GM18520 (cell line): ENCODE measurements at regions not wholly inside any gene's neighbourhood (a gene's known extent, or its start where the extent isn't known, plus 50 kb on each side); places are given as distances from the start of the nearest gene placed in this dataset.

Experiments used
- ATAC-seq: cut with Tn5 transposase; IDR thresholded peaks from one replicate; pipeline ENCODE4 v1.9.1; 2021; ENCODE audit not compliant: unreplicated experiment

- no peak for ATAC-seq
Measured at GRCh38 chr7:115106316-115106715, 184.4 kb downstream of the MDFIC start.

- ATAC-seq = no peak
Measured at GRCh38 chr7:115102738-115103137, 180.8 kb downstream of the MDFIC start.

GRCh38 chr7:115101199-115101598 lies 179.3 kb downstream of the MDFIC start:
- ATAC-seq = no peak

- ATAC-seq = no peak
Measured at GRCh38 chr7:115099906-115100305, 178.0 kb downstream of the MDFIC start.

- no peak for ATAC-seq
Measured at GRCh38 chr7:115097175-115097671, 175.3 kb downstream of the MDFIC start.

- ATAC-seq = no peak
Measured at GRCh38 chr7:115096262-115096661, 174.4 kb downstream of the MDFIC start.

GRCh38 chr7:115094163-115094562 lies 172.3 kb downstream of the MDFIC start:
- ATAC-seq = no peak

- no peak for ATAC-seq
Measured at GRCh38 chr7:115088893-115089292, 167.0 kb downstream of the MDFIC start.

- ATAC-seq = no peak
Measured at GRCh38 chr7:115087437-115087836, 165.5 kb downstream of the MDFIC start.

- ATAC-seq = no peak
Measured at GRCh38 chr7:115086146-115086841, 164.4 kb downstream of the MDFIC start.

GRCh38 chr7:115085421-115085820 lies 163.5 kb downstream of the MDFIC start:
- ATAC-seq = no peak

- ATAC-seq = no peak
Measured at GRCh38 chr7:115083935-115084334, 162.0 kb downstream of the MDFIC start.

- ATAC-seq = no peak
Measured at GRCh38 chr7:115081772-115082171, 159.9 kb downstream of the MDFIC start.

- ATAC-seq = no peak
Measured at GRCh38 chr7:115078851-115079250, 157.0 kb downstream of the MDFIC start.

GRCh38 chr7:115078386-115078785 lies 156.5 kb downstream of the MDFIC start:
- no peak for ATAC-seq

GRCh38 chr7:115070311-115070710 lies 148.4 kb downstream of the MDFIC start:
- ATAC-seq = no peak
